Uterus (tissue), 2 donors: ENCODE measurements at regions not wholly inside any gene's neighbourhood (a gene's known extent, or its start where the extent isn't known, plus 50 kb on each side); places are given as distances from the start of the nearest gene placed in this dataset.

Source experiments
- CTCF ChIP-seq, 4 experiments: fragments of 200-600 bp in 2 of 4; fragments of 450-650 bp in 2 of 4; sonication (generic) in 2 of 4; IDR thresholded peaks; one replicate each; pipeline ENCODE4 v1.5.1; 2016 to 2019; ENCODE audit warnings: antibody characterized with exemption in 4 of 4, mild to moderate bottlenecking in 2 of 4, moderate library complexity in 1 of 4
- POLR2A ChIP-seq, 2 donors: fragments of 450-650 bp; IDR thresholded peaks; one replicate each; pipeline ENCODE4 v1.6.1; 2016; ENCODE audit warnings: antibody characterized with exemption in 2 of 2, mild to moderate bottlenecking in 1 of 2, moderate library complexity in 1 of 2

GRCh38 chr10:88106366-88106765, 242.9 kb downstream of the PTEN start:
- TF ChIP-seq CTCF (IDR thresholded peaks at IDR 0.05) (no peak), POLR2A (IDR thresholded peaks at IDR 0.05) (no peak)
